Thyroid gland (tissue), 4 donors: ENCODE measurements at regions not wholly inside any gene's neighbourhood (a gene's known extent, or its start where the extent isn't known, plus 50 kb on each side); places are given as distances from the start of the nearest gene placed in this dataset.

Experiments
- DNase-seq, 2 donors: peaks; one replicate each; pipeline ENCODE4 v3.0.0-alpha.2; 2019
- H3K27ac ChIP-seq, 3 donors: fragments of 200-600 bp; sonication (generic); 1 replicate in 2 of 3; 2 replicates in 1 of 3; pipeline ENCODE4 v1.5.1; 2016 to 2019; ENCODE audit warnings: mild to moderate bottlenecking in 1 of 3, moderate library complexity in 1 of 3
- H3K27me3 ChIP-seq: fragments of 200-600 bp; sonication (generic); one replicate; pipeline ENCODE4 v1.5.1; 2019
- H3K36me3 ChIP-seq, 2 donors: fragments of 200-600 bp; sonication (generic); one replicate each; pipeline ENCODE4 v1.5.1; 2016 to 2019
- H3K4me1 ChIP-seq, 2 donors: fragments of 200-600 bp; sonication (generic); one replicate each; pipeline ENCODE4 v1.5.1; 2017 to 2019
- H3K4me3 ChIP-seq, 3 donors: fragments of 200-600 bp; sonication (generic); replicated peaks in 1 of 3; 1 replicate in 2 of 3; 2 replicates in 1 of 3; pipeline ENCODE4 v1.5.1; 2016; ENCODE audit warnings: mild to moderate bottlenecking in 1 of 3
- H3K9me3 ChIP-seq: fragments of 200-600 bp; sonication (generic); one replicate; pipeline ENCODE4 v1.5.1; 2017
- CTCF ChIP-seq, 6 experiments: fragments of 200-600 bp in 3 of 6; fragments of 450-650 bp in 3 of 6; sonication (generic) in 3 of 6; IDR thresholded peaks; one replicate each; pipeline ENCODE4 v1.5.1; 2016 to 2019; ENCODE audit warnings: antibody characterized with exemption in 6 of 6, mild to moderate bottlenecking in 2 of 6, inconsistent platforms in 1 of 6, moderate library complexity in 1 of 6
- POLR2A ChIP-seq, 2 donors: fragments of 450-650 bp; IDR thresholded peaks; one replicate each; pipeline ENCODE4 v1.6.1; 2017; ENCODE audit warnings: antibody characterized with exemption in 2 of 2, mild to moderate bottlenecking in 2 of 2, moderate library complexity in 1 of 2
- WGBS, 2 donors: methylation state at CpG; one replicate each; pipeline ENCODE4 v1.1.5; 2017; 5-methylcytosine and 5-hydroxymethylcytosine counted together
- intact Hi-C: fragments of 100-400 bp; cut with DNase I; formaldehyde crosslinking; loops from one replicate; pipeline ENCODE4 v1.15.1; 2023

GRCh38 chr5:13448843-13449242, 495.6 kb downstream of the DNAH5 start:
- no peaks in the 10 kb centered on the region for H3K27me3 ChIP-seq
- no peaks in the 10 kb centered on the region for H3K9me3 ChIP-seq
- no peak for TF ChIP-seq POLR2A (IDR thresholded peaks at IDR 0.05)
- no peak for TF ChIP-seq CTCF (IDR thresholded peaks at IDR 0.05)
- no peaks in the 10 kb centered on the region for H3K4me1 ChIP-seq
- intact Hi-C loops: no loop called here
- H3K36me3 ChIP-seq: no peaks in the 10 kb centered on the region
- 87 to 92% methylated on average over 1 of the region's 1 CpG for WGBS, 2 donors
- H3K27ac ChIP-seq: no peak overlapping the region
- DNase-seq: no peak
- H3K4me3 ChIP-seq: no peak overlapping the region

GRCh38 chr5:13439430-13439829, 505.1 kb downstream of the DNAH5 start:
- Histone ChIP-seq H3K4me3 (no peak overlapping the region), H3K9me3 (no peaks in the 10 kb centered on the region), H3K4me1 (no peaks in the 10 kb centered on the region), H3K27me3 (no peaks in the 10 kb centered on the region), H3K36me3 (no peaks in the 10 kb centered on the region), H3K27ac (no peak overlapping the region)
- TF ChIP-seq CTCF (IDR thresholded peaks at IDR 0.05) (no peak), POLR2A (IDR thresholded peaks at IDR 0.05) (no peak)
- intact Hi-C loops: no loop called here
- WGBS, 2 donors: 54 to 70% methylated on average over 2 of the region's 2 CpGs
- DNase-seq: no peak

GRCh38 chr5:13427827-13428557, 516.5 kb downstream of the DNAH5 start:
- Histone ChIP-seq H3K4me1 (no peaks in the 10 kb centered on the region), H3K27ac (no peak overlapping the region), H3K4me3 (no peak overlapping the region), H3K36me3 (no peaks in the 10 kb centered on the region), H3K27me3 (no peaks in the 10 kb centered on the region), H3K9me3 (no peaks in the 10 kb centered on the region)
- TF ChIP-seq CTCF (IDR thresholded peaks at IDR 0.05) (no peak), POLR2A (IDR thresholded peaks at IDR 0.05) (no peak)
- no peak for DNase-seq
- 71 to 72% methylated on average over 6 of the region's 6 CpGs for WGBS, 2 donors
- intact Hi-C loops: no loop called here

- TF ChIP-seq POLR2A (IDR thresholded peaks at IDR 0.05) (no peak), CTCF (IDR thresholded peaks at IDR 0.05) (no peak)
- Histone ChIP-seq H3K4me3 (no peak overlapping the region), H3K27ac (no peak overlapping the region), H3K27me3 (no peaks in the 10 kb centered on the region), H3K9me3 (no peaks in the 10 kb centered on the region), H3K4me1 (no peaks in the 10 kb centered on the region), H3K36me3 (no peaks in the 10 kb centered on the region)
- intact Hi-C loops: no loop called here
- WGBS, 2 donors: 44 to 53% methylated on average over 6 of the region's 6 CpGs
- no peak for DNase-seq
These were observed 532.4 kb downstream of the DNAH5 start for GRCh38 chr5:13412040-13412595.

- intact Hi-C loops: no loop called here
- H3K9me3 ChIP-seq: no peaks in the 10 kb centered on the region
- DNase-seq: no peak
- no peaks in the 10 kb centered on the region for H3K36me3 ChIP-seq
- no peaks in the 10 kb centered on the region for H3K27me3 ChIP-seq
- 0 to 47% methylated on average over 1 of the region's 1 CpG for WGBS, 2 donors
- no peak for TF ChIP-seq POLR2A (IDR thresholded peaks at IDR 0.05)
- no peak for TF ChIP-seq CTCF (IDR thresholded peaks at IDR 0.05)
- H3K4me1 ChIP-seq: no peaks in the 10 kb centered on the region
- no peak overlapping the region for H3K4me3 ChIP-seq
- H3K27ac ChIP-seq: no peak overlapping the region
These were observed 535.9 kb downstream of the DNAH5 start for GRCh38 chr5:13408616-13409015.
